ENCODE measurements at regions not wholly inside any gene's neighbourhood (a gene's known extent, or its start where the extent isn't known, plus 50 kb on each side); places are given as distances from the start of the nearest gene placed in this dataset.

GRCh38 chr15:39074341-39074985, 506.4 kb upstream of the THBS1 start:
- DNase-seq, result no peak

GRCh38 chr15:39075311-39075710, 505.6 kb upstream of the THBS1 start:
- no peak for DNase-seq

- DNase-seq, result no peak
Measured at GRCh38 chr15:39075756-39076341, 505.0 kb upstream of the THBS1 start.

GRCh38 chr15:39078026-39078425, 502.9 kb upstream of the THBS1 start:
- no peak for DNase-seq

- peak in 1 of 56 donors; percentile 9 for DNase-seq
Measured at GRCh38 chr15:39079296-39079847, 501.5 kb upstream of the THBS1 start.

- DNase-seq, result no peak
Measured at GRCh38 chr15:39083213-39083612, 497.7 kb upstream of the THBS1 start.

GRCh38 chr15:39084674-39085530, 496.0 kb upstream of the THBS1 start:
- DNase-seq, result peak in 6 of 56 donors; percentile 3 to 28 (median 8)

- no peak for DNase-seq
Measured at GRCh38 chr15:39086641-39087040, 494.2 kb upstream of the THBS1 start.

GRCh38 chr15:39088156-39088555, 492.7 kb upstream of the THBS1 start:
- no peak for DNase-seq

GRCh38 chr15:39092354-39092753, 488.5 kb upstream of the THBS1 start:
- DNase-seq, result no peak

GRCh38 chr15:39092761-39093160, 488.1 kb upstream of the THBS1 start:
- DNase-seq, result no peak

- no peak for DNase-seq
Measured at GRCh38 chr15:39094116-39094515, 486.8 kb upstream of the THBS1 start.

- no peak for DNase-seq
Measured at GRCh38 chr15:39095218-39095879, 485.5 kb upstream of the THBS1 start.

- DNase-seq, result no peak
Measured at GRCh38 chr15:39096608-39097205, 484.2 kb upstream of the THBS1 start.

- no peak for DNase-seq
Measured at GRCh38 chr15:39099524-39099923, 481.4 kb upstream of the THBS1 start.

- DNase-seq, result no peak
Measured at GRCh38 chr15:39100106-39100660, 480.7 kb upstream of the THBS1 start.

- DNase-seq, result no peak
Measured at GRCh38 chr15:39102431-39102830, 478.4 kb upstream of the THBS1 start.

- no peak for DNase-seq
Measured at GRCh38 chr15:39106950-39107349, 473.9 kb upstream of the THBS1 start.

GRCh38 chr15:39108021-39108420, 472.9 kb upstream of the THBS1 start:
- no peak for DNase-seq

- no peak for DNase-seq
Measured at GRCh38 chr15:39110336-39110735, 470.5 kb upstream of the THBS1 start.

- DNase-seq, result no peak
Measured at GRCh38 chr15:39110746-39111145, 470.1 kb upstream of the THBS1 start.

All from amygdala (tissue), 56 donors.